ENCODE measurements at regions not wholly inside any gene's neighbourhood (a gene's known extent, or its start where the extent isn't known, plus 50 kb on each side); places are given as distances from the start of the nearest gene placed in this dataset.

- no peak for TF ChIP-seq EZH2 (IDR thresholded peaks at IDR 0.05; ENCODE audit: insufficient read depth, poor library complexity, severe bottlenecking)
- TF ChIP-seq EZH2phosphoT487 (IDR thresholded peaks at IDR 0.05; ENCODE audit: insufficient read depth, low read depth), result no peak
Observed at GRCh38 chr3:78402720-78403119, 1362.8 kb downstream of the ROBO2 start.

All from GM23248 (cell line).